Mesenchymal stem cell (in vitro differentiated cells and primary cell): ENCODE measurements at regions not wholly inside any gene's neighbourhood (a gene's known extent, or its start where the extent isn't known, plus 50 kb on each side); places are given as distances from the start of the nearest gene placed in this dataset.

ENCODE experiments used
- DNase-seq: peaks from one replicate; pipeline ENCODE4 v3.0.0-alpha.2; 2013
- H2AFZ ChIP-seq: one replicate; pipeline ENCODE4 v1.6.1; 2013; ENCODE audit warnings: low read depth, mild to moderate bottlenecking, control low read depth, inconsistent platforms, low read length, moderate library complexity
- H2AK5ac ChIP-seq: 2 replicates; pipeline ENCODE4 v1.6.1; 2013; ENCODE audit warnings: low read length, moderate library complexity, mild to moderate bottlenecking, inconsistent platforms; ENCODE audit not compliant: severe bottlenecking
- H2BK120ac ChIP-seq: one replicate; pipeline ENCODE4 v1.6.1; 2013; ENCODE audit warnings: low read depth, mild to moderate bottlenecking, inconsistent platforms, low read length, moderate library complexity
- H2BK12ac ChIP-seq, 2 experiments: one replicate each; pipeline ENCODE4 v1.6.1; 2013; ENCODE audit warnings: inconsistent platforms in 2 of 2, low read length in 2 of 2, mild to moderate bottlenecking in 2 of 2, moderate library complexity in 2 of 2, control low read depth in 1 of 2
- H2BK15ac ChIP-seq: one replicate; pipeline ENCODE4 v1.6.1; 2013; ENCODE audit warnings: mild to moderate bottlenecking, low read depth, inconsistent platforms; ENCODE audit not compliant: poor library complexity, severe bottlenecking
- H2BK5ac ChIP-seq: 2 replicates; pipeline ENCODE4 v1.6.1; 2013; ENCODE audit warnings: low read depth, mild to moderate bottlenecking, low read length, control low read depth, inconsistent platforms; ENCODE audit not compliant: poor library complexity, severe bottlenecking
- H3K14ac ChIP-seq, 2 experiments: one replicate each; pipeline ENCODE4 v1.6.1; 2013; ENCODE audit warnings: inconsistent platforms in 2 of 2, low read length in 2 of 2, control low read depth in 1 of 2, mild to moderate bottlenecking in 1 of 2, moderate library complexity in 1 of 2
- H3K18ac ChIP-seq, 2 experiments: one replicate each; pipeline ENCODE4 v1.6.1; 2013; ENCODE audit warnings: inconsistent platforms in 2 of 2, low read length in 2 of 2, control low read depth in 1 of 2, low read depth in 1 of 2, mild to moderate bottlenecking in 1 of 2
- H3K23ac ChIP-seq, 2 experiments: one replicate each; pipeline ENCODE4 v1.6.1; 2013; ENCODE audit warnings: inconsistent platforms in 2 of 2, low read length in 2 of 2, mild to moderate bottlenecking in 2 of 2, moderate library complexity in 2 of 2, control low read depth in 1 of 2
- H3K27ac ChIP-seq: 2 replicates; pipeline ENCODE4 v1.5.1; 2013; ENCODE audit warnings: mild to moderate bottlenecking, moderate library complexity, low read length, control low read depth, inconsistent platforms; ENCODE audit not compliant: poor library complexity, severe bottlenecking
- H3K27me3 ChIP-seq, 2 experiments: 2 replicates each; pipeline versions ENCODE4 v1.6.1 to v1.7.0; 2013; ENCODE audit warnings: low read length in 2 of 2, mild to moderate bottlenecking in 2 of 2, moderate library complexity in 2 of 2, control low read depth in 1 of 2, inconsistent platforms in 1 of 2; ENCODE audit not compliant: control insufficient read depth in 1 of 2, insufficient read depth in 1 of 2
- H3K36me3 ChIP-seq, 2 experiments: 2 replicates each; pipeline versions ENCODE4 v1.6.1 to v1.7.0; 2013; ENCODE audit warnings: low read length in 2 of 2, control low read depth in 1 of 2, inconsistent platforms in 1 of 2, low read depth in 1 of 2, mild to moderate bottlenecking in 1 of 2; ENCODE audit not compliant: insufficient read depth in 2 of 2, control insufficient read depth in 1 of 2
- H3K4ac ChIP-seq, 2 experiments: one replicate each; pipeline ENCODE4 v1.6.1; 2013; ENCODE audit warnings: inconsistent platforms in 2 of 2, low read length in 2 of 2, mild to moderate bottlenecking in 2 of 2, moderate library complexity in 2 of 2, control low read depth in 1 of 2, low read depth in 1 of 2
- H3K4me1 ChIP-seq: 2 replicates; pipeline ENCODE4 v1.6.1; 2013; ENCODE audit warnings: low read depth, low read length, control low read depth; ENCODE audit not compliant: control insufficient read depth, insufficient read depth
- H3K4me2 ChIP-seq: 2 replicates; pipeline ENCODE4 v1.6.1; 2013; ENCODE audit warnings: low read length, mild to moderate bottlenecking, inconsistent platforms; ENCODE audit not compliant: poor library complexity, severe bottlenecking
- H3K4me3 ChIP-seq, 2 experiments: 2 replicates each; pipeline versions ENCODE4 v1.5.1 to v1.7.0; 2013; ENCODE audit warnings: low read length in 2 of 2, mild to moderate bottlenecking in 2 of 2, control low read depth in 1 of 2, low read depth in 1 of 2; ENCODE audit not compliant: insufficient read depth in 1 of 2
- H3K79me1 ChIP-seq: replicated peaks from 2 replicates; pipeline ENCODE4 v1.6.1; 2013; ENCODE audit warnings: mild to moderate bottlenecking, control low read depth, low read length, inconsistent platforms; ENCODE audit not compliant: poor library complexity, severe bottlenecking
- H3K9ac ChIP-seq: 2 replicates; pipeline ENCODE4 v1.7.0; 2013; ENCODE audit warnings: mild to moderate bottlenecking, low read length, moderate library complexity
- H3K9me3 ChIP-seq: 2 replicates; pipeline ENCODE4 v1.7.0; 2013; ENCODE audit warnings: mild to moderate bottlenecking, low read length; ENCODE audit not compliant: control insufficient read depth
- H4K8ac ChIP-seq: one replicate; pipeline ENCODE4 v1.6.1; 2013; ENCODE audit warnings: inconsistent platforms, mild to moderate bottlenecking, low read length, moderate library complexity
- H4K91ac ChIP-seq: one replicate; pipeline ENCODE4 v1.6.1; 2013; ENCODE audit warnings: mild to moderate bottlenecking, low read length, inconsistent platforms
- WGBS: methylation state at CpG from one replicate; pipeline ENCODE4 v1.1.7; 2013; ENCODE audit warnings: mixed read lengths; 5-methylcytosine and 5-hydroxymethylcytosine counted together

DNA sequence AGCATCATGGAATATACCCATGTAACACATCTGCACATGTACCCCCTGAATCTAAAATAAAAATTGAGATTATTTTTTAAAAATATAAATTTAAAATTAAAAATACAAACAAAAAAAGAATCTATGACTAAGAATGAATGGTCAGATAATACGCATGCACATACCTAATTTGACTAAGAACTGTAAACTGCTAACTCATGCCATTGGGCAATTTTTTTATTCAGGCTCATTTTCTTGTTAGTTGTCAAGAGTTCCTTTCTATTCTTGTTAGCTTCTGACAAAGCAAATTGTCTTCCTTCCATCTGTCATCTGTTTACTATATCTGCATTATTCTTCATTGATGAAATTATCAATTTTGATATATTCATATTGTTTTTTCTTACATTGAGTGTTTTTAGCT, 69.5 kb upstream of the HAND1 start:
- H4K8ac ChIP-seq, result no peak overlapping the region
- H2BK5ac ChIP-seq, result no peak overlapping the region
- no peaks in the 10 kb centered on the region for H3K4me1 ChIP-seq
- H3K14ac ChIP-seq, result no peak overlapping the region
- no peak overlapping the region for H2BK15ac ChIP-seq
- no peak overlapping the region for H3K18ac ChIP-seq
- H3K4ac ChIP-seq, result no peak overlapping the region
- no peak overlapping the region for H3K27ac ChIP-seq
- H4K91ac ChIP-seq, result no peak overlapping the region
- H3K79me1 ChIP-seq, result no peaks in the 10 kb centered on the region
- H2AFZ ChIP-seq, result no peak overlapping the region
- H3K27me3 ChIP-seq, result peaks cover 23 to 49% of the 10 kb centered on the region in 2 experiments
- no peak overlapping the region for H3K4me2 ChIP-seq
- no peaks in the 10 kb centered on the region for H3K36me3 ChIP-seq
- no peak overlapping the region for H2BK12ac ChIP-seq
- no peak overlapping the region for H2AK5ac ChIP-seq
- no peak overlapping the region for H3K4me3 ChIP-seq
- H3K23ac ChIP-seq, result no peak overlapping the region
- no peak overlapping the region for H2BK120ac ChIP-seq
- no peak overlapping the region for H3K9ac ChIP-seq
- WGBS, result no CpG with 5 or more reads among the region's 1 CpG
- no peaks in the 10 kb centered on the region for H3K9me3 ChIP-seq
- no peak for DNase-seq

GRCh38 chr5:154546719-154547118, 68.7 kb upstream of the HAND1 start:
- H3K79me1 ChIP-seq, result no peaks in the 10 kb centered on the region
- no peak overlapping the region for H3K4ac ChIP-seq
- no peak overlapping the region for H2BK12ac ChIP-seq
- no peak overlapping the region for H2AFZ ChIP-seq
- no peak overlapping the region for H2BK5ac ChIP-seq
- no peak overlapping the region for H3K18ac ChIP-seq
- H4K8ac ChIP-seq, result no peak overlapping the region
- no peak overlapping the region for H3K4me2 ChIP-seq
- no peak overlapping the region for H2BK120ac ChIP-seq
- no peaks in the 10 kb centered on the region for H3K36me3 ChIP-seq
- WGBS, result 78% methylated on average over 3 of the region's 5 CpGs
- peaks cover 31 to 58% of the 10 kb centered on the region in 2 experiments for H3K27me3 ChIP-seq
- H3K4me3 ChIP-seq, result no peak overlapping the region
- H3K14ac ChIP-seq, result no peak overlapping the region
- no peak overlapping the region for H4K91ac ChIP-seq
- H3K27ac ChIP-seq, result no peak overlapping the region
- no peak for DNase-seq
- H3K9me3 ChIP-seq, result no peaks in the 10 kb centered on the region
- H2AK5ac ChIP-seq, result no peak overlapping the region
- H3K23ac ChIP-seq, result no peak overlapping the region
- no peak overlapping the region for H3K9ac ChIP-seq
- H2BK15ac ChIP-seq, result no peak overlapping the region
- H3K4me1 ChIP-seq, result no peaks in the 10 kb centered on the region

- Histone ChIP-seq H3K9ac (no peak overlapping the region), H3K36me3 (no peaks in the 10 kb centered on the region), H4K8ac (no peak overlapping the region), H2BK12ac (no peak overlapping the region), H3K9me3 (no peaks in the 10 kb centered on the region), H4K91ac (no peak overlapping the region), H3K14ac (no peak overlapping the region), H3K4ac (no peak overlapping the region), H3K23ac (no peak overlapping the region), H3K18ac (no peak overlapping the region), H3K4me2 (no peak overlapping the region), H3K4me1 (no peaks in the 10 kb centered on the region), H2AFZ (no peak overlapping the region), H3K4me3 (no peak overlapping the region), H2BK5ac (no peak overlapping the region), H3K27ac (no peak overlapping the region), H3K27me3 (peaks cover 46 to 69% of the 10 kb centered on the region in 2 experiments), H3K79me1 (no peaks in the 10 kb centered on the region), H2BK15ac (no peak overlapping the region), H2BK120ac (no peak overlapping the region), H2AK5ac (no peak overlapping the region)
- DNase-seq, result no peak
- WGBS, result 89% methylated on average over 1 of the region's 3 CpGs
These were observed 66.6 kb upstream of the HAND1 start for GRCh38 chr5:154544646-154545045.

- Histone ChIP-seq H2BK12ac (no peak overlapping the region), H3K18ac (no peak overlapping the region), H3K9me3 (no peaks in the 10 kb centered on the region), H3K4me1 (no peaks in the 10 kb centered on the region), H4K91ac (no peak overlapping the region), H3K4me3 (no peak overlapping the region), H3K14ac (no peak overlapping the region), H2BK120ac (no peak overlapping the region), H4K8ac (no peak overlapping the region), H3K36me3 (no peaks in the 10 kb centered on the region), H3K27me3 (peaks cover 52 to 78% of the 10 kb centered on the region in 2 experiments), H2BK15ac (no peak overlapping the region), H3K23ac (no peak overlapping the region), H3K27ac (no peak overlapping the region), H2AK5ac (no peak overlapping the region), H3K4me2 (no peak overlapping the region), H2AFZ (no peak overlapping the region), H3K79me1 (no peaks in the 10 kb centered on the region), H3K9ac (no peak overlapping the region), H2BK5ac (no peak overlapping the region), H3K4ac (no peak overlapping the region)
- DNase-seq, result no peak
- WGBS, result 78% methylated on average over 4 of the region's 5 CpGs
These were observed 65.4 kb upstream of the HAND1 start for GRCh38 chr5:154543380-154543779.
